GM18868 (cell line): ENCODE measurements at regions not wholly inside any gene's neighbourhood (a gene's known extent, or its start where the extent isn't known, plus 50 kb on each side); places are given as distances from the start of the nearest gene placed in this dataset.

Experiments used
- ATAC-seq: cut with Tn5 transposase; IDR thresholded peaks from one replicate; pipeline ENCODE4 v1.9.1; 2021; ENCODE audit warnings: mild to moderate bottlenecking, moderate library complexity; ENCODE audit not compliant: unreplicated experiment

- no peak for ATAC-seq
Observed at GRCh38 chr1:217228689-217229088, 402.2 kb downstream of the GPATCH2 start.

GRCh38 chr1:217224201-217224600 is 406.7 kb downstream of the GPATCH2 start:
- no peak for ATAC-seq

- no peak for ATAC-seq
Observed at GRCh38 chr1:217214551-217214950, 416.3 kb downstream of the GPATCH2 start.

GRCh38 chr1:217211486-217211885 is 419.4 kb downstream of the GPATCH2 start:
- ATAC-seq, result peak; percentile 92

- no peak for ATAC-seq
Observed at GRCh38 chr1:217205578-217205977, 425.3 kb downstream of the GPATCH2 start.

GRCh38 chr1:217196616-217197015 is 434.3 kb downstream of the GPATCH2 start:
- ATAC-seq, result no peak

- no peak for ATAC-seq
Observed at GRCh38 chr1:217193151-217193550, 437.7 kb downstream of the GPATCH2 start.

- ATAC-seq, result no peak
Observed at GRCh38 chr1:217191441-217191840, 439.4 kb downstream of the GPATCH2 start.

GRCh38 chr1:217190359-217190758 is 440.5 kb downstream of the GPATCH2 start:
- ATAC-seq, result no peak

- no peak for ATAC-seq
Observed at GRCh38 chr1:217189362-217189761, 441.5 kb downstream of the GPATCH2 start.

- peak; percentile 74 for ATAC-seq
Observed at GRCh38 chr1:217188280-217189237, 442.3 kb downstream of the GPATCH2 start.

- ATAC-seq, result no peak
Observed at GRCh38 chr1:217186664-217187063, 444.2 kb downstream of the GPATCH2 start.

- ATAC-seq, result no peak
Observed at GRCh38 chr1:217184854-217185253, 446.0 kb downstream of the GPATCH2 start.

GRCh38 chr1:217182992-217183391 is 447.9 kb downstream of the GPATCH2 start:
- no peak for ATAC-seq

- no peak for ATAC-seq
Observed at GRCh38 chr1:217181756-217182155, 449.1 kb downstream of the GPATCH2 start.

GRCh38 chr1:217181176-217181746 is 449.6 kb downstream of the GPATCH2 start:
- ATAC-seq, result no peak

- ATAC-seq, result no peak
Observed at GRCh38 chr1:217180443-217180842, 450.4 kb downstream of the GPATCH2 start.

- ATAC-seq, result no peak
Observed at GRCh38 chr1:217164403-217164802, 441.2 kb upstream of the ESRRG start.

- no peak for ATAC-seq
Observed at GRCh38 chr1:217153361-217153760, 430.1 kb upstream of the ESRRG start.

GRCh38 chr1:217150366-217150765 is 427.1 kb upstream of the ESRRG start:
- ATAC-seq, result no peak

GRCh38 chr1:217149791-217150190 is 426.6 kb upstream of the ESRRG start:
- no peak for ATAC-seq

- no peak for ATAC-seq
Observed at GRCh38 chr1:217141711-217142110, 418.5 kb upstream of the ESRRG start.
